ENCODE measurements at regions not wholly inside any gene's neighbourhood (a gene's known extent, or its start where the extent isn't known, plus 50 kb on each side); places are given as distances from the start of the nearest gene placed in this dataset.
"Not testable (repeated sequence)": the region's sequence is repeated elsewhere in the genome, so short reads cannot be mapped to it uniquely, and the experiment has no call there.

GRCh38 chr4:26181616-26182015 lies 139.2 kb upstream of the RBPJ start:
- no peak for DNase-seq

GRCh38 chr4:26183017-26183416 lies 137.8 kb upstream of the RBPJ start:
- no peak for DNase-seq

- DNase-seq = no peak
Observed at GRCh38 chr4:26185436-26185835, 135.4 kb upstream of the RBPJ start.

GRCh38 chr4:26191353-26191752 lies 129.5 kb upstream of the RBPJ start:
- DNase-seq = no peak

GRCh38 chr4:26192899-26193869 lies 127.6 kb upstream of the RBPJ start:
- DNase-seq = peak; percentile 12

- no peak for DNase-seq
Observed at GRCh38 chr4:26194764-26195163, 126.0 kb upstream of the RBPJ start.

GRCh38 chr4:26196567-26196966 lies 124.2 kb upstream of the RBPJ start:
- no peak for DNase-seq

- no peak for DNase-seq
Observed at GRCh38 chr4:26197018-26197779, 123.6 kb upstream of the RBPJ start.

GRCh38 chr4:26198931-26199330 lies 121.9 kb upstream of the RBPJ start:
- not testable (repeated sequence) for DNase-seq

- DNase-seq = no peak
Observed at GRCh38 chr4:26199596-26199995, 121.2 kb upstream of the RBPJ start.

GRCh38 chr4:26201120-26201519 lies 119.7 kb upstream of the RBPJ start:
- DNase-seq = no peak

- no peak for DNase-seq
Observed at GRCh38 chr4:26204249-26204825, 116.5 kb upstream of the RBPJ start.

- DNase-seq = no peak
Observed at GRCh38 chr4:26204911-26205370, 115.9 kb upstream of the RBPJ start.

- DNase-seq = no peak
Observed at GRCh38 chr4:26206339-26206738, 114.5 kb upstream of the RBPJ start.

- no peak for DNase-seq
Observed at GRCh38 chr4:26206999-26207398, 113.8 kb upstream of the RBPJ start.

- DNase-seq = no peak
Observed at GRCh38 chr4:26207631-26208030, 113.2 kb upstream of the RBPJ start.

GRCh38 chr4:26208237-26208994 lies 112.4 kb upstream of the RBPJ start:
- DNase-seq = no peak

- DNase-seq = not testable (repeated sequence)
Observed at GRCh38 chr4:26209378-26209777, 111.4 kb upstream of the RBPJ start.

- DNase-seq = no peak
Observed at GRCh38 chr4:26212528-26212927, 108.3 kb upstream of the RBPJ start.

- no peak for DNase-seq
Observed at GRCh38 chr4:26213317-26213716, 107.5 kb upstream of the RBPJ start.

GRCh38 chr4:26214994-26215393 lies 105.8 kb upstream of the RBPJ start:
- no peak for DNase-seq

GRCh38 chr4:26215725-26216124 lies 105.1 kb upstream of the RBPJ start:
- no peak for DNase-seq

GRCh38 chr4:26217481-26217880 lies 103.3 kb upstream of the RBPJ start:
- DNase-seq = no peak
